ENCODE measurements at regions not wholly inside any gene's neighbourhood (a gene's known extent, or its start where the extent isn't known, plus 50 kb on each side); places are given as distances from the start of the nearest gene placed in this dataset.

DNA sequence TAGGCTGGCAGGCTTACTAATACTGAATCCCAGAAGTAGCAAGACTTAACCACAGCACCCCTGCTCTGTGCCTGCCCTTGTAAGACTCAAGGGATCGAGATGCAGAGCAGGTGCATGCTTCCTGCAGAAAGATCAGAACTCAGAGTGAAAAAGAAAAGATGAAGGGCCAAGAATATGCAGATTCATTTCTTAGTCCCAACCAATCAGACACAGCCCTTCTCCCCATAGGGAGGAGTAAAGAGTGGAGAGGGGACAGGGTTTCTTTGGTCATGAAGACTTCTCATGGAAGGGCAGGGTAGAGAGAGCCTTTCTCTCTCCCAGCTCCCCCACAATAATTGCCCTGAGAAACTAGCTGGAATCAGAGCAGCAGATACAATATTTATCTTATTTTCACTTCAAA is 105.6 kb upstream of the MB21D2 start:
- TF ChIP-seq, protein P1, sequence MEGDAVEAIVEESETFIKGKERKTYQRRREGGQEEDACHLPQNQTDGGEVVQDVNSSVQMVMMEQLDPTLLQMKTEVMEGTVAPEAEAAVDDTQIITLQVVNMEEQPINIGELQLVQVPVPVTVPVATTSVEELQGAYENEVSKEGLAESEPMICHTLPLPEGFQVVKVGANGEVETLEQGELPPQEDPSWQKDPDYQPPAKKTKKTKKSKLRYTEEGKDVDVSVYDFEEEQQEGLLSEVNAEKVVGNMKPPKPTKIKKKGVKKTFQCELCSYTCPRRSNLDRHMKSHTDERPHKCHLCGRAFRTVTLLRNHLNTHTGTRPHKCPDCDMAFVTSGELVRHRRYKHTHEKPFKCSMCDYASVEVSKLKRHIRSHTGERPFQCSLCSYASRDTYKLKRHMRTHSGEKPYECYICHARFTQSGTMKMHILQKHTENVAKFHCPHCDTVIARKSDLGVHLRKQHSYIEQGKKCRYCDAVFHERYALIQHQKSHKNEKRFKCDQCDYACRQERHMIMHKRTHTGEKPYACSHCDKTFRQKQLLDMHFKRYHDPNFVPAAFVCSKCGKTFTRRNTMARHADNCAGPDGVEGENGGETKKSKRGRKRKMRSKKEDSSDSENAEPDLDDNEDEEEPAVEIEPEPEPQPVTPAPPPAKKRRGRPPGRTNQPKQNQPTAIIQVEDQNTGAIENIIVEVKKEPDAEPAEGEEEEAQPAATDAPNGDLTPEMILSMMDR (IDR thresholded peaks at IDR 0.05; ENCODE audit: unreplicated experiment) = no peak
- Mint-ChIP-seq H3K36me3 (ENCODE audit: insufficient read depth, unreplicated experiment) (no peaks in the 10 kb centered on the region), H3K4me3 (ENCODE audit: unreplicated experiment) (no peak overlapping the region), H3K4me1 (ENCODE audit: insufficient read depth, unreplicated experiment) (no peaks in the 10 kb centered on the region), H3K27ac (ENCODE audit: low read depth, unreplicated experiment) (no peak overlapping the region), H3K27me3 (ENCODE audit: insufficient read depth, unreplicated experiment) (no peaks in the 10 kb centered on the region), H3K9me3 (ENCODE audit: unreplicated experiment) (no peaks in the 10 kb centered on the region)
- ChIA-PET CTCF (interaction anchor here (1.0 to 3.0 kb wide), 4 partner anchors 18 to 530 kb away, joined by 3 to 18 read pairs (median 8); no protein-coding TSS in a partner anchor), POLR2A (no interaction called here)
- DNase-seq (ENCODE audit: unreplicated experiment) = no peak
- no TSS peak for BruUV-seq (replicated peaks)
- intact Hi-C loops (cut with micrococcal nuclease) = no loop called here

DNA sequence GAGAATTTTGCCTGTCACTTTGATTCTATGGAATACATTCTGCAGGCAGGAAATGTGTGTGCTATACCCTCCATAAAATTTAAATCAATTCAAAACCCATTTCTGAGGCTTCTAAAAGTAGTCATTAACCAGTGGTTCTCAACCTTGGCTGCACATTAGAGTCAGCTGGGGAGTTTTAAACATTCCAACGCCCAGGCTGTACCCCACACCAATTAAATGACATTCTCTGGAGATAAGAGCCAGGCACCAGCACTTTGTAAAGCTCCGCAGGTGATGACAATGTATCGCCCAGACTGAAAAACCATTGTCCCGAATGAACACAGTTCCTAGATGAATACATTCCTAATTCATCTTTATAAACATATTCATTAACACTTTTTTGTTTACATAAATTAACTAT is 110.6 kb upstream of the MB21D2 start:
- no peak overlapping the region for H3K27ac Mint-ChIP-seq (ENCODE audit: low read depth, unreplicated experiment)

DNA sequence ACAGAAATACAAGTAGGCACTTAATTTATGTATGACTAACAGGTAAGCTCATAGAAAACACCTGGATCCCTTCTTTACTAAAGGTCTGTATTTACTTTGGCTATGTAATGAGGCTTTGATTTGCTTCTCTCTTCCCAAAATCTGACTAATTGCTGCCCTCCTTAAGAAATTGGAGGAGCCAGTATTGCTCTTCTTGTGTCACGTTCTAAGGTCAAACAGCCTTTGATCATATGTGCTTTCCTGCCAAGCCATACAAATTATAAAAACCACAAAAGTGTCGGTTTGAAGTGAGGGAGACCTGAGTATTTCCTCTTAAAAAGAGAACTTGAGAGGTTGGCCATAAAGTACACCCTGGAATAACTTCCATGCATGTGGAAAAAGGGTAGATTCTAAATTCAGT is 112.1 kb upstream of the MB21D2 start:
- intact Hi-C loops (cut with micrococcal nuclease) = no loop called here
- BruUV-seq (replicated peaks) = no TSS peak
- Mint-ChIP-seq H3K9me3 (ENCODE audit: unreplicated experiment) (no peaks in the 10 kb centered on the region), H3K27ac (ENCODE audit: low read depth, unreplicated experiment) (no peak overlapping the region), H3K4me3 (ENCODE audit: unreplicated experiment) (no peak overlapping the region), H3K27me3 (ENCODE audit: insufficient read depth, unreplicated experiment) (no peaks in the 10 kb centered on the region), H3K4me1 (ENCODE audit: insufficient read depth, unreplicated experiment) (no peaks in the 10 kb centered on the region), H3K36me3 (ENCODE audit: insufficient read depth, unreplicated experiment) (no peaks in the 10 kb centered on the region)
- DNase-seq (ENCODE audit: unreplicated experiment) = peak; percentile 51
- ChIA-PET CTCF (interaction anchor here (1.0 to 1.3 kb wide), 2 partner anchors 213 to 214 kb away, joined by 3 to 5 read pairs; no protein-coding TSS in a partner anchor), POLR2A (no interaction called here)
- TF ChIP-seq, protein P1 (IDR thresholded peaks at IDR 0.05; ENCODE audit: unreplicated experiment) = no peak

More for the DNA sequence above, 110.6 kb upstream of the MB21D2 start:
- Mint-ChIP-seq H3K4me1 (ENCODE audit: insufficient read depth, unreplicated experiment) (no peaks in the 10 kb centered on the region), H3K9me3 (ENCODE audit: unreplicated experiment) (no peaks in the 10 kb centered on the region), H3K36me3 (ENCODE audit: insufficient read depth, unreplicated experiment) (no peaks in the 10 kb centered on the region), H3K27me3 (ENCODE audit: insufficient read depth, unreplicated experiment) (no peaks in the 10 kb centered on the region), H3K4me3 (ENCODE audit: unreplicated experiment) (no peak overlapping the region)
- DNase-seq (ENCODE audit: unreplicated experiment) = no peak
- intact Hi-C loops (cut with micrococcal nuclease) = no loop called here
- ChIA-PET CTCF (interaction anchor here (1.2 to 1.6 kb wide), 2 partner anchors 14 to 215 kb away, joined by 7 to 11 read pairs; no protein-coding TSS in a partner anchor), POLR2A (interaction anchor here (0.7 kb wide), 1 partner anchor 125 kb away, joined by 3 read pairs; no protein-coding TSS in a partner anchor)
- BruUV-seq (replicated peaks) = no TSS peak
- TF ChIP-seq, protein P1 (IDR thresholded peaks at IDR 0.05; ENCODE audit: unreplicated experiment) = no peak

DNA sequence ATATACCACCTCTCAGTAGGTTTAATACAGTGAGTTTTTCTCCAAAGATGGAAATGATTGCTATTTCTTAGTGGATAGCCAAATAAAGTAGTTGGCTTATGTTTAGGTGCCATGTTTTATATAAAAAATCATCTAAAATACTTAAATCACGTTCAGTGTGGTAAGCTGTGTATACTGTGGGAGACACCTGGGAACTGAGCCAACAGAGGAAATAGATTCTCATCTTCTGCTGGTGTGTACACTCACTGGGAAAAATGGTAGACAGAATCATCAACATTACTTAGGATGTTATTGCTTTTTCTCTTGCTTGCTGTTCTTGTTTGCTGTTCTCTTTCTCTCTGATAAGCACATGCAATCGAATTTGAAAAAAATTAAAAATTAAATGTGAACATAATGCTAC is 112.6 kb upstream of the MB21D2 start:
- Mint-ChIP-seq H3K4me3 (ENCODE audit: unreplicated experiment) (no peak overlapping the region), H3K9me3 (ENCODE audit: unreplicated experiment) (no peaks in the 10 kb centered on the region), H3K27ac (ENCODE audit: low read depth, unreplicated experiment) (no peak overlapping the region), H3K4me1 (ENCODE audit: insufficient read depth, unreplicated experiment) (no peaks in the 10 kb centered on the region), H3K27me3 (ENCODE audit: insufficient read depth, unreplicated experiment) (no peaks in the 10 kb centered on the region), H3K36me3 (ENCODE audit: insufficient read depth, unreplicated experiment) (no peaks in the 10 kb centered on the region)
- intact Hi-C loops (cut with micrococcal nuclease) = no loop called here
- peak; percentile 57 for DNase-seq (ENCODE audit: unreplicated experiment)
- no TSS peak for BruUV-seq (replicated peaks)
- TF ChIP-seq, protein P1 (IDR thresholded peaks at IDR 0.05; ENCODE audit: unreplicated experiment) = no peak
- ChIA-PET CTCF (interaction anchor here (1.0 kb wide), 1 partner anchor 214 kb away, joined by 3 read pairs; no protein-coding TSS in a partner anchor), POLR2A (no interaction called here)
